GM18868 (cell line): ENCODE measurements at regions not wholly inside any gene's neighbourhood (a gene's known extent, or its start where the extent isn't known, plus 50 kb on each side); places are given as distances from the start of the nearest gene placed in this dataset.
"Not testable (repeated sequence)": the region's sequence is repeated elsewhere in the genome, so short reads cannot be mapped to it uniquely, and the experiment has no call there.

Source experiments
- ATAC-seq: cut with Tn5 transposase; IDR thresholded peaks from one replicate; pipeline ENCODE4 v1.9.1; 2021; ENCODE audit warnings: mild to moderate bottlenecking, moderate library complexity; ENCODE audit not compliant: unreplicated experiment

GRCh38 chr3:162597226-162597625 lies 1100.6 kb downstream of the OTOL1 start:
- ATAC-seq = no peak

- not testable (repeated sequence) for ATAC-seq
These were observed 1101.9 kb downstream of the OTOL1 start for GRCh38 chr3:162598500-162598899.

- ATAC-seq = not testable (repeated sequence)
These were observed 1103.1 kb downstream of the OTOL1 start for GRCh38 chr3:162599742-162600141.

- ATAC-seq = no peak
These were observed 1104.6 kb downstream of the OTOL1 start for GRCh38 chr3:162601101-162601670.

GRCh38 chr3:162602619-162603018 lies 1106.0 kb downstream of the OTOL1 start:
- no peak for ATAC-seq

GRCh38 chr3:162605651-162606204 lies 1109.1 kb downstream of the OTOL1 start:
- no peak for ATAC-seq

GRCh38 chr3:162610261-162610660 lies 1113.7 kb downstream of the OTOL1 start:
- ATAC-seq = no peak

GRCh38 chr3:162612991-162613390 lies 1116.4 kb downstream of the OTOL1 start:
- ATAC-seq = no peak

GRCh38 chr3:162626172-162626571 lies 1129.6 kb downstream of the OTOL1 start:
- ATAC-seq = no peak

GRCh38 chr3:162628531-162628930 lies 1131.9 kb downstream of the OTOL1 start:
- ATAC-seq = no peak

- ATAC-seq = no peak
These were observed 1132.8 kb downstream of the OTOL1 start for GRCh38 chr3:162629372-162629771.

GRCh38 chr3:162632672-162633071 lies 1136.1 kb downstream of the OTOL1 start:
- ATAC-seq = no peak

GRCh38 chr3:162640208-162640607 lies 1143.6 kb downstream of the OTOL1 start:
- not testable (repeated sequence) for ATAC-seq

- no peak for ATAC-seq
These were observed 1144.7 kb downstream of the OTOL1 start for GRCh38 chr3:162641317-162641716.

- no peak for ATAC-seq
These were observed 1145.3 kb downstream of the OTOL1 start for GRCh38 chr3:162641907-162642306.

GRCh38 chr3:162643245-162643644 lies 1146.6 kb downstream of the OTOL1 start:
- ATAC-seq = no peak

GRCh38 chr3:162647321-162647720 lies 1150.7 kb downstream of the OTOL1 start:
- no peak for ATAC-seq

GRCh38 chr3:162658003-162658402 lies 1161.4 kb downstream of the OTOL1 start:
- no peak for ATAC-seq

GRCh38 chr3:162665684-162666391 lies 1169.2 kb downstream of the OTOL1 start:
- ATAC-seq = no peak

- no peak for ATAC-seq
These were observed 1170.2 kb downstream of the OTOL1 start for GRCh38 chr3:162666835-162667234.

- no peak for ATAC-seq
These were observed 1173.6 kb downstream of the OTOL1 start for GRCh38 chr3:162670181-162670580.

GRCh38 chr3:162677475-162677874 lies 1180.9 kb downstream of the OTOL1 start:
- no peak for ATAC-seq
